PC-3 (cell line): ENCODE measurements at regions not wholly inside any gene's neighbourhood (a gene's known extent, or its start where the extent isn't known, plus 50 kb on each side); places are given as distances from the start of the nearest gene placed in this dataset.

ENCODE experiments used
- ATAC-seq: fragments of 200-7000 bp; cut with Tn5 transposase; 2 replicates; pipeline ENCODE4 v1.9.1; 2020; ENCODE audit warnings: mild to moderate bottlenecking, moderate library complexity
- BruUV-seq: library from RNA; stranded (reverse); fragments of 400-500 nt; replicated peaks from 2 replicates; lab custom pipeline; 2021; lab: Mats Ljungman, UMichigan
- CTCF ChIA-PET: fragments of 300-600 bp; sonication (Branson Sonifier 250); formaldehyde crosslinking; loops from one replicate; lab custom pipeline; 2022; ENCODE audit warnings: antibody characterized with exemption; lab: Charles Lee
- POLR2A ChIA-PET: fragments of 300-600 bp; sonication (Branson Sonifier 250); formaldehyde crosslinking; loops from one replicate; lab custom pipeline; 2022; ENCODE audit warnings: antibody characterized with exemption; ENCODE audit not compliant: unreplicated experiment; lab: Charles Lee
- DNase-seq: peaks from one replicate; pipeline ENCODE4 v3.0.0-alpha.2; 2015
- H2AFZ ChIP-seq: fragments of 300-600 bp; sonication (generic); 2 replicates; pipeline ENCODE4 v1.6.0; 2016; ENCODE audit warnings: antibody characterized with exemption, low read length
- H3F3A ChIP-seq: fragments of 300-600 bp; sonication (generic); one replicate; pipeline ENCODE4 v1.6.0; 2017; ENCODE audit warnings: antibody characterized with exemption, low read length, control low read depth, mild to moderate bottlenecking; ENCODE audit not compliant: unreplicated experiment
- H3K27ac ChIP-seq: fragments of 300-600 bp; sonication (generic); 2 replicates; pipeline ENCODE4 v1.5.1; 2016; ENCODE audit warnings: mild to moderate bottlenecking, low read length
- H3K27me3 ChIP-seq: fragments of 300-600 bp; sonication (generic); 2 replicates; pipeline ENCODE4 v1.6.1; 2016; ENCODE audit warnings: low read length, mixed read lengths
- H3K36me3 ChIP-seq: fragments of 300-600 bp; sonication (generic); 2 replicates; pipeline ENCODE4 v1.6.1; 2016; ENCODE audit warnings: low read depth, mixed run types, low read length, mixed read lengths
- H3K4me1 ChIP-seq: fragments of 300-600 bp; sonication (generic); 2 replicates; pipeline ENCODE4 v1.5.1; 2016; ENCODE audit warnings: low read length; ENCODE audit not compliant: insufficient read depth
- H3K4me2 ChIP-seq: fragments of 300-600 bp; sonication (generic); 2 replicates; pipeline ENCODE4 v1.6.0; 2016; ENCODE audit warnings: low read length
- H3K4me3 ChIP-seq: fragments of 300-600 bp; sonication (generic); 2 replicates; pipeline ENCODE4 v1.5.1; 2016; ENCODE audit warnings: mild to moderate bottlenecking, low read length, mixed read lengths
- H3K79me2 ChIP-seq: fragments of 300-600 bp; sonication (generic); 2 replicates; pipeline ENCODE4 v1.6.1; 2017; ENCODE audit warnings: low read length, mixed read lengths
- H3K9ac ChIP-seq: fragments of 300-600 bp; sonication (generic); 2 replicates; pipeline ENCODE4 v1.6.0; 2016; ENCODE audit warnings: mild to moderate bottlenecking, low read length
- H3K9me2 ChIP-seq: fragments of 300-600 bp; sonication (generic); replicated peaks from 2 replicates; pipeline ENCODE4 v1.6.1; 2016; ENCODE audit warnings: mixed run types, low read length, mixed read lengths
- H3K9me3 ChIP-seq: fragments of 300-600 bp; sonication (generic); 2 replicates; pipeline ENCODE4 v1.6.1; 2016; ENCODE audit warnings: low read length, mixed read lengths
- H4K20me1 ChIP-seq: fragments of 300-600 bp; sonication (generic); 2 replicates; pipeline ENCODE4 v1.6.1; 2016; ENCODE audit warnings: low read length, mixed read lengths
- CTCF ChIP-seq: fragments of 300-600 bp; sonication (generic); conservative IDR thresholded peaks from 2 replicates; pipeline ENCODE4 v1.5.1; 2017; ENCODE audit warnings: antibody characterized with exemption, low read depth, mild to moderate bottlenecking, low read length
- EZH2 ChIP-seq: fragments of 300-600 bp; sonication (generic); IDR thresholded peaks from one replicate; pipeline ENCODE4 v1.6.1; 2017; ENCODE audit warnings: antibody characterized with exemption, mild to moderate bottlenecking, low read length; ENCODE audit not compliant: unreplicated experiment
- EZH2phosphoT487 ChIP-seq: fragments of 300-600 bp; sonication (generic); IDR thresholded peaks from 2 replicates; pipeline ENCODE4 v1.6.1; 2018; ENCODE audit warnings: mild to moderate bottlenecking, antibody characterized with exemption, low read length, borderline replicate concordance
- intact Hi-C: fragments of 100-400 bp; cut with micrococcal nuclease; formaldehyde crosslinking; loops from 2 replicates; pipeline ENCODE4 v1.9.0; 2023

GRCh38 chr17:30588798-30589247 lies 111.6 kb downstream of the GOSR1 start:
- H3K27ac ChIP-seq: no peak overlapping the region
- intact Hi-C loops: no loop called here
- no peaks in the 10 kb centered on the region for H4K20me1 ChIP-seq
- H3K9ac ChIP-seq: no peak overlapping the region
- no TSS peak for BruUV-seq
- no peaks in the 10 kb centered on the region for H3F3A ChIP-seq
- ChIA-PET CTCF (no interaction called here), POLR2A (no interaction called here)
- TF ChIP-seq CTCF: no peak
- TF ChIP-seq EZH2: no peak
- no peak for TF ChIP-seq EZH2phosphoT487
- ATAC-seq (no peak), DNase-seq (no peak)
- H3K4me2 ChIP-seq: no peak overlapping the region
- no peaks in the 10 kb centered on the region for H3K9me3 ChIP-seq
- H3K9me2 ChIP-seq: no peaks in the 10 kb centered on the region
- H3K27me3 ChIP-seq: no peaks in the 10 kb centered on the region
- H3K4me1 ChIP-seq: no peaks in the 10 kb centered on the region
- H3K36me3 ChIP-seq: no peaks in the 10 kb centered on the region
- H2AFZ ChIP-seq: no peak overlapping the region
- H3K79me2 ChIP-seq: no peaks in the 10 kb centered on the region
- no peak overlapping the region for H3K4me3 ChIP-seq

- BruUV-seq: no TSS peak
- CTCF ChIA-PET: no interaction called here
- DNase-seq: no peak
Observed at GRCh38 chr17:30586818-30587595, 109.8 kb downstream of the GOSR1 start.

More at GRCh38 chr17:30586818-30587595, 109.8 kb downstream of the GOSR1 start:
- Histone ChIP-seq H3K4me3 (no peak overlapping the region), H3K9me3 (no peaks in the 10 kb centered on the region), H3K27ac (no peak overlapping the region), H3K4me1 (no peaks in the 10 kb centered on the region), H3K27me3 (no peaks in the 10 kb centered on the region), H3K9me2 (no peaks in the 10 kb centered on the region), H3K79me2 (no peaks in the 10 kb centered on the region), H4K20me1 (no peaks in the 10 kb centered on the region), H3K9ac (no peak overlapping the region), H3F3A (no peaks in the 10 kb centered on the region), H3K36me3 (no peaks in the 10 kb centered on the region), H3K4me2 (no peak overlapping the region), H2AFZ (no peak overlapping the region)
- TF ChIP-seq EZH2phosphoT487: no peak
- no peak for TF ChIP-seq EZH2
- no peak for TF ChIP-seq CTCF
- no peak for ATAC-seq
- intact Hi-C loops: no loop called here
- POLR2A ChIA-PET: no interaction called here
